Inflammatory macrophage treated with lipopolysaccharide for 4 hours (primary cell): ENCODE measurements at regions not wholly inside any gene's neighbourhood (a gene's known extent, or its start where the extent isn't known, plus 50 kb on each side); places are given as distances from the start of the nearest gene placed in this dataset.
A peak's percentile ranks its signal among the peaks of the same experiment; 100 is the strongest.

Source experiments
- DNase-seq: peaks from one replicate; pipeline ENCODE4 v3.0.0-alpha.2; 2020

DNA sequence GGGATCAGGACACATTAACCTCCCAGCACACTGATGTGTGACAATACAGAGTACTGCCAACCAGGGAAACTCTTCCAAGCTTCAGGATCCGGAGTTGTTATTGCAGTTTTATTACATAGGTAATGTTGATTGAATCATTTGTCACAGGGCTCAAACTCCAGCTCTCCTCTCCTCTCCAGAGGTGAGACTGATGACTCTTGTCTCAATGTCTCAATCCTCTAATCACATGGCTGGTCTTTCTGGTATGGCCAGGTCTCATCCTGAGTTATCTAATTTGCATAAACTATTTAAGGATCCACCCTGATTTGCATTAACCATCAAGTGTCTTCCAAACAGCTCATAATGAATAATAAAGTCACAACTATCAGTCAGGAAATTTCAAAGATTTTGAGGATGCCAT lies 522.6 kb upstream of the PCDH9 start:
- no peak for DNase-seq

DNA sequence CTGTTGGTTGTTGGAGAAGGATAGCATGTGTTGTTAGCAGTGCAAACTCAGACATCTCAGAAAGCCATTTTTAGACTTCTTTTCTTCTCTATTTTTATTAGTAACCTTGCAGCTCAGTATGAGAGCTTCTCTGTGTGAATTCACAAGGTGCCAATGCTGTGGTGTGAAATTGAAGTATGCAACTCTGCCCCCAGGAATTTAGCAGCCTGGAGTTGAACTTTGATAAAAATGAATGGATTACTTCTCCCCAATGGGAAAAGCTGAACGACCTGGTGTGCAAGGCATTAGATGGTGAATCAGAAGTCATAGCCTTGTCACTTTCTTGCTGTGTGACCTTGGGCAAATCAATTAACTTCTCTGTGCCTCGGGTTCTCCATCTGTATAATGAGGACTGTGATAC lies 512.3 kb upstream of the PCDH9 start:
- no peak for DNase-seq

DNA sequence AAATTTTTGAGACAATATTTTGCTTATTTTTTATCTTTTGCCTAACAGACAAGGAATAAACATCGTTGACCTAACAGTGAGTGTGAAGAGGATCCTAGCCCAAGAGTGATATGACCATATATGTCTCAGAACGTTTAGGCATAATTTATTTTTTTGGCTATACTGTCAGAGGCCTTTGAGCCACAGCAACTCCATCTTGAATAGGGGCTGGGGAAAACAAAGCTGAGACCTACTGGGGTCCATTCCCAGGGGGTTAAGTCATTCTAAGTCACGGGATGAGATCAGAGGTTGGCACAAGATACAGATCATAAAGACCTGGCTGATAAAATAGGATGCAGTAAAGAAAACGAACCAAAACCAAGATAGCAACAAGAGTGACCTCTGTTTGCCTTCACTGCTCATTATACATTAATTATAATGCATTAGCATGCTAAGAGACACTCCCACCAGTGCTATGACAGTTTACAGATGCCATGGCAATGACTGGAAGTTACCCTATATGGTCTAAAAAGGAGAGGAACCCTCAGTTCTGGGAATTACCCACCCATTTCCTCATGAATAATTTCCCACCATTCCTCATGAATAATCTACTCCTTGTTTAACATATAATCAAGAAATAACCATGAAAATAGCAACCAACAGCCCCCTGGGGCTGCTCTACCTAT lies 510.9 kb upstream of the PCDH9 start:
- DNase-seq, result no peak

DNA sequence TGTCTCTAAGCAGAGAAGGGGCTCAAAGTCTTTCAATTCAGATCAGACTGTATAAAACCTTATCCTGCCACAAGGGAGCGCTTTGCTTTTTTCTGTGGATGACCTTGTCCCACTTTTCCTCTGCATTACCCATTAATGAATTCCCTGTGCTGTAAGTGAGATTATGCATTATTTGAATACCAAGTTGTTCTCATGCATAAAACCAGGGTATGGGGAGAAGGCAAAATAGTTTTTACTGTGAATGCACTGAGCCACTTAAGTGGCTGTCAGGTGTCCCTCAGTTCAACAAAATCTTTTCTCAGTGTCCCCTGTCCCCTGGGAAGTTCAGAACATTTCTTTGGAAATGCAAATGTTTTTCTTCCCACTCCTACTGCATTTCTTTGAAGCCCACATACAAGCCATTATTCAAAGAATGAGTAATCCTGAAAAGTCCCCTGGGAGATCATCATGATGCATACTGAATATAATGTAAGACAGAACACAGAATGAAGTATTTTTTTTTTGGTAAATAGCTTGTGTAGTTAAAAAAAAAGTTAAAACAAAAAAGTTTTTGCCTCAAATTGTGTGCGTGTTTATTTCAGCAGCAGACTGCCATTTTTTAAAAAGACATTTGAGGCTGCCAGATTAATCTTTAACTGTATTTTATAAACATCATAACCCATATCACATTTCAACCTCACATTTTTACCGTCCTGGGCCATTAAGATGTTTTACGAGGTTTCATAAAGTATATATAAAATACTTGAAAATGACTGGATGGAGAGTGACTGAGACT lies 506.7 kb upstream of the PCDH9 start:
- no peak for DNase-seq

DNA sequence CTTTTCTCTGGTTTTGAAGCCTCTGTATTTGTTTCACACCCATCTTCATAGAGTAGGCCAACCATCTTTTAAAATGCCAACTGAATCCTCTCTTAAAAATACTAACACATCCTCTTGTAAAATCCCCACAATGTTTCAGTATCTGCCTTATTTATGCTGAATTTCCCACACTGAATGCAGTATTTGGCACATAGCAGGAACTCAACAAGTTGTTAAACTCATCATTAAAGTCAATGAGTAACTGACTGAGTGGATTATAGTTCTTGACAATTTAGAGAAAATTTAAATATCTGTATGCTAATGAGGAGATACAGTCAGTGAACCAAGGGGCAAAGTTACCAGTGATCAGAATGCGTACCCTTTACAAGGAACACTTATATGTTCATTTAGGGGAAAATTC lies 505.5 kb upstream of the PCDH9 start:
- no peak for DNase-seq

DNA sequence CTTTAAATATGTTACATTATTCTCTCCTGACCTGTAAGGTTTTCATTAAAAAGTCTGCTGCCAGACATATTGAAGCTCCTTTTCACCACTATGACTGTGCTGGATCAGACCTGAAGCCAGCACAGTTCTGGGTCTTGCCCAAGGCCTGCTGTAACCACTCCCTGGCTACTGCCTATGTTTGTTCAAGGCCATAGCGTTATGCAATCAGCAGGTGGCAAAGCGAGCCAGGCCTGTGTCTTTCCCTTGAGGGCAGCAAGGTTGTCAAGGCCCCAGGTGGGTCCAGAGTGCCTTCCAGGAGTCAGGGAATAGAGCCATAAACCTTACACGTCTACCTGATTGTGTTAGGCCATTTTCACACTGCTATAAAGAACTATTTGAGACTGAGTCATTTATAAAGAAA lies 496.8 kb upstream of the PCDH9 start:
- DNase-seq, result no peak

DNA sequence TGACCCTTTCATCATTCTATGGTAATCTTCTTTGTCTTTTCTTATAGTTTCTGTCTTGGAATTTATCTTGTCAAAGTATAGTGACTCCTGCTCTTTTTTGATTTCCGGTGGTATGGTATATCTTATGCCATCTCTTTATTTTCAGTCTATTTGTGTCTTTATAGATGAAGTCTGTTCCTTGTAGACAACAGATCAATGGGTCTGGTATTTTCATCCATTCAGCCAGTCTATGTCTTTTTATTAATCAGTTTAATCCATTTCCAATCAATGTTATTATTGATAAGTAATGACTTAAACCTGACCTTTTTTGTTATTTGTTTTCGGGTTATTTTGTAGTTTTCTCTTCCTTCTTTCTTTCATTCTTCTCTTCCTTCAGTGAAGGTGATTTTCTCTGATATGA lies 495.9 kb upstream of the PCDH9 start:
- no peak for DNase-seq

DNA sequence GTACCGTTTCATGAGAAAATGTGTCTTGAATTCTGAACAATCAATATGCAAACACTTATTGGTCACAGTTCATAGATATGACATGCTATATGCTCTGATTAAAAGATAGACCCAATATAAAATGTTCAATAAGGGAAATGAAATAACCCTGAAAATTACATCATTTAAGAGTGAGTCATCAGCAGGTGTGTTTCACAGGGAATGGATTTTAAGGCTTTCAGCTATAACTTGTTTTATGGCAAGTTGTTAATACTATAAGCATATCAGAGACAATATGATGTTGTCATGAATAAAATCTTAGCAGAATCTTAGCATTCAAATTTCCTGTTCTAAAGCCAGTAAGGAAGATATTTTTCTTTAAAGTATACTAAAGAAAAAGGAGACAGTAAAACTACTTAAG lies 483.4 kb upstream of the PCDH9 start:
- no peak for DNase-seq

DNA sequence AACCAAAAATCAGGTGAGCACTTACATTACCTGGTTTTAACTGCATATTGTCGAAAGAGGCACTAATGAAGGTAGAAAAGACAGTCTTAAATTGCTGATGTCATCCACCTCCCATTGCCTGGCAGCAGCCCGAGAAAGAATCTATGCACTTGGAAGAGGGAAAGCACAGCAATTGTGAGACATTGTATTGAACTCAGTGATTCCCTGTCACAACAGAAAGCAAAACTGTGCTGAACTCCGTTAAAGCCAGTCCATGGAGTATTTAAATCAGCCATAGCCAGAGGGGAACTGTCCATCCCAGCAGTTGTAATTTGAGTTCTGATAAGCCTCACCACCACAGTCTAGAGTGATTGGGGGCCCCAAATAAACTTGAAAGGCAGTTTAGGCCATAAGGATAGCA lies 466.6 kb upstream of the PCDH9 start:
- no peak for DNase-seq

DNA sequence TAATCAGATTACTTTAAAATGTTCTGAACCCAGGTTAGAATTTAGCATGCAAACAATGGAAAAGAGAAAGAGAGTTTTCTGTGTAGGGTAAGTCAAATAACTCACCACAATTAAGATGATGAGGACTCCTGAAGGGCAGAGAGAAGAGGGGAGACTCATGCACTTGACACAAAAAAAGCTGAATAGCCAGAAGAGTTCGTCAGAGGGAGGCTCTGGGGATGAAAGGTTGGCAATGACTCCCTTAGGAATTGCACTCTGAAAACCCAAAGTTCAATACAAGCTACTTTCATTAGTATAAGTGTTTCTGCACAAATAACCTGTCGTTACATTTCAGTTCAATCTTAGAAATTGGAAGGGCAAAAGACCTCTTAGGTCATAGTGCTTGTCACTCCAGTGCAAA lies 434.4 kb upstream of the PCDH9 start:
- DNase-seq, result no peak

DNA sequence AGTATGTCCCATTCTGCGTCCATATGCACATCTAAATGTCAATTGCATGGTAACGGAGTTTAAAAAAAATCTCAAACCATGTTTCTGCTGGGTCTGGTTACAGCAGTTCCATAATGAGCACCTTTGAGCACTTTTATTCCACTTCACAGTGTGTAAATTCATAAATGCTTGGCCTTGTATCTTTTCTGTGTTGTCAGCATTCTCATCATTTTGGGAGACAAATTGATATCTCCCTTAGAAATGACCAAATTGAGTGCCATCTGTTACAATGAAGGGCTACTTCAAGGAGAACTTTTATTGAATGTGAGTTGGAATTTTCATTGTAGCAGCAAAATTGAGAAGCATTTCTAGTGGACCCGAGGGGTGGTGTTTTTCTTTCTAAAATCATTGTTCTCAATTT lies 432.9 kb upstream of the PCDH9 start:
- DNase-seq, result no peak

DNA sequence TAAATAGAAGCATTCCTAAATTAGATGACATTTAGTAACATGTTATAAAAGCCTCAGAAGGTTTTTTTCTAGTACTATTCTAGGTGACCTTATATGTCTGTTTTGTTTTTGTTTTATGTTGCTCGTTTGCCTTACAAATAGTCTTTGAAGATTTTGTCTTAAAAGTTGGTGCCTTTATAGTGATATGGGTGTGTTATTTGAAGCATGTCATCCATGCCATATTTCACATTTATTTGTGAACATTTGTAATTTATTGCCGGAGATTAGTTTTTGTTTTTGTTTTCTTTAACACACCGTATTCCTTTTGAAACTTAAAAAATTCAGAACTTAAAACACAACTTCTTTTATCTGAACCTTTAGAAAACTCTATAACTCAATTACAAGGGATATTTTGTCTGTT lies 422.8 kb upstream of the PCDH9 start:
- DNase-seq, result no peak

DNA sequence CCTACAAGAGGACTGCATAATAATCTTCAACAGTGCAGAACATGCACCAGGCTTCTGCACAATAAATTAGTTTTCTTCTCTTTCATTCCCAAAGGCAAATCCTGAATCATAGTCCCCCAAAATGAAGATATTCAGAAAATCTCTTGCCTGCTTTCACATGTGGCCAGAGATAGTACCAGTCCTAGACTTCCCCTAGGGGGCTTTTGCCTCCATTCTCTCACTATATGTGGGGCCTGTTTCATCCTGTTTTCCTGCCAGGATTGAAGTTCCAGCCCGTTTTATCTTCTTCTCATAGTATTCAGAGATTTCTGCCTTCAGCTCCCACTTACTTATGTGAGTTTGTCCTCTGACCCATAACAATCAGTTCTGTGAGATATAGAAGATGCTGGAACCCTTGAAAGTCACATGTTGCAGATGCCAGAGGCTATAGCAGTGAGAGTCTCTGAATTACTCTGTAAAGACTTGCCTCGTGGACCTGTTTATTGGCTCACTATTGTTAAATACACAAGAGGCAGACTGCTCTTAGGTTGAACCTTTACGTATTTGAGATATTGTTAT lies 421.9 kb upstream of the PCDH9 start:
- no peak for DNase-seq

DNA sequence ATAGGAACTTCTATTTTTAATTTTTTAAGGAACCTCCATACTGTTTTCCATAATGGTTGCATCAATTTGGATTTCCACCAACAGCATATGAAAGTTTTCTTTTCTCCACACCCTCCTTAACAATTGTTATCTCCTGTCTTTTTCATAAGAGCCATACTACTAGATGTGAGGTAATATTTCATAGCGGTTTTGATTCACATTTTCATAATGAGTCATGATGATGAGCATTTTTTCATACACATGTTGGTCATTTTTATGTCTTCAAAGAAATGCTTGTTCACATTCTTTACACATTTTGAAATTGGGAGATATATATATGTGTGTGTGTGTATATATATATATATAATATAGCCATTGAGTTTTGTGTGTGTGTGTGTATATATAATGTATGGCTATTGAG lies 420.3 kb upstream of the PCDH9 start:
- DNase-seq, result peak; percentile 16

DNA sequence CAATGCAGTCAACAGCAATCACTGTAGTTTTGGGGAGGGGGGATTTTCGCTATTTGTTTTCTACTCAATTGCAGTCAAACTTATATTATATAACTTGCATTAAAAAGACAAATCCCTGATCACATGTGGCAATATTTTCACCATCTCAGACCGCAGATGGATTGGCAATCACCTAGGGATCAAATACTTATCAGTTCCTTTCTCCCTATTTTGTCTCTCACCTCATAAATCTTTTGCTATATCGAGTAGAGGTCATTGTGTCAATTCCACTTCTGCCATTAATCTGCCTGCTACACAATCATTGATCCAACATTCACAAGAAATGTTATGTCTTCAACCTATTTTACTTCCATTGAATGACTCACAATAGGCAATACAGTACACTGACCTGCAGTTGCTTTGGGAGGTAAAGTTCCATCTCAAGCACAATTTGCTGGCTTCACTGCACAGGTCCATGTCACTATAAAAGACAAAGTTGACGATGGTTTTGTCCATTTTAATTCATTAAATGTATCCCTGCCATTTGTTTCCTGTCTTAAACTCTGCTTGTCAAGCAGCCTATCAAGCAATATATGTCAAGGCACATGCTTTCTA lies 415.8 kb upstream of the PCDH9 start:
- DNase-seq, result no peak

DNA sequence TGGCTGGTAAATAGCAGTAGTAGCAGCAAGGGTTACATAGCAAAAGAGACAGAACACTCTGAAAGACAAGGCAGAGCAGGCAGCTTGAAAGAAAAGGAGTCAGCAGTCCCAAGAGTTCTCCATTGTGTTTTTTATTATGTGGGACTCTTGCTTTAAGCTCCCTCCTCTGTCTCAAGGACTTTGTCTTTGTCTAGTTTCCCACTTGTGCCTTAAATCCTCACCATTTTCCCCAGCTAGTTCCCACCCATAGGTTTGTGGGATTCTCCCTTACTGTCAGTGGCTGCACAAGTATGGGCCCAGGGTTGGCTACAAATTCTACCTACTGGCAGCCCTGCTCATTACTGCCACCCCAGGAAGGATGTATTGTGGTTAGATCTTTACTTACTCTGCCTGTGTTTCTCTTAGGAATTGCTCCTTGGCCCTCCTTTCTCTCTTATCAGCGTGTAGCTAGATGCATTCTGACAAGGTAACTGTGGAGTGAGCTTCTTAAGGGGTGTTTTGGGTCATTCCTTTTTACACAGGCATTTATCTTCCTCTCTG lies 413.4 kb upstream of the PCDH9 start:
- no peak for DNase-seq

DNA sequence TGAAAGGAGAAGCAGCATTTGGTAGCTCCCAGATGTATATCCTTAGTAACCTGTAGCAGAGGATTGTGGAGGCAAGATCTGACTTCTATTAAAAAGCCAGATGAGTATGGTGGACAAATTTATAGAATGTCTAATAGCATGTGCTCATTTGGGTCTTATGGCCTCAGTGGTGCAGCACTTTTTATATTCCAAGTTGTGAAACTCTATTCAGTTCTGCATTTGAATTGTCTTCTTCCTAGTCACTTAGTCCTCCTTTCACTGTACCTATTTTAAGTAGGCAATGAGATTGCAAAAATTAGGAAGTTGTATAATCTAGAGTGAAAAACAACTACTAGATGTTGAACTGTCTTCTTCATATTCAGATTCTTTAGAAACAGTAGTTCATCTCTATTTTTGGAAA lies 412.5 kb upstream of the PCDH9 start:
- peak; percentile 27 for DNase-seq

DNA sequence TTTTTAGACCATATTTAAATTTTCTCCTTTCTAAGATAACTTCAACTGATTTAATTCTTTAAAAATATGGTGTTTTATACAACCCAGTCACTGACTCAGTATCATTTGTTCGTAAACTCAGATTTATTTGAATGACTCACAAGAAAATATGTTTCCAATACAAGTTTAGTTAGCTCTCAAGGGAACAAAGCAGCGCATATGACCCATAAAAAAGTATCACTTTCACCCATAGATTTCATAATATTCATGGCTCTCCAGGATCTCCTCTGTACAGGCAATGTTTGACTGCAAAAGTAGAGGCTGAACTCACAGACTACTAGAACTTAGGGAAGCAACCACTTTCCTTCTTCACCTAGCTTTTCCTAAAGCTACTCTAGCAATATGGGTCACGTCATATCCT lies 405.6 kb upstream of the PCDH9 start:
- DNase-seq, result no peak

DNA sequence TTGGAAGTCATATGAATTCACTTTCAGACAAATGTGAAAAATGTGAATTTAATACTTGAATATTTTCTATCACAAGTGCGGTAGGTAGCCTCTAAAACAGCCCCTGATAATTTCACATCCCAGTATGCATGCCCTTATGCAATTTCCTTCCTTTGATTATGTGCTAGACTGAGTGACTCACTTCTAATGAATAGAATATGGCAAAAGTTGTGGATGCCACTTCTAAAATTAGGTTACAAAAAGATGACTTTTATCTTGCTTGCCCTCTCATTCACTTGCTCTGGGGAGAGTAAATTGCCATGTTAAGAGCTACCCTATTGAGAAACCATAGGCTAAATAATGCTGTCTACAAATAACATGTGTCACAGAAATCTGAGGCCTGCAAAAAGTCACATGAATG lies 402.5 kb upstream of the PCDH9 start:
- peak; percentile 44 for DNase-seq

DNA sequence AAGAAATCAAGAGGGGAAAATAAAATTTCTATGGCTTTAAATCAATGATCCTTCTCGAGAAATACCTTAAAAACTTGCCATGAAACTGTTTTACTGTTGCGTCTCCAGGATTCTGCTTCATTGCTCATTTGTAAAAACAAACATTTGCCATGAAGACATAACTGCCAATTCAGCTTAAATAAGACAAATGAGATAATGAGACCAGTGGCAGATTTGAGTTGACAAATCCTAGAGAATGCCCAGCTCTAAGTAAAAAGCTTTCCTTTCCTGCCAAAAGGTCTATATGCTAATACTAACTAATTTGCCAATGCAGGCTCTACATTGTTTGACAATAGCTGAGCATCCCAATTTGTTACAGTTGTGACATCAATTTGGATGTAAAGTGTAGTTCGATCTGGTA lies 400.5 kb upstream of the PCDH9 start:
- DNase-seq, result no peak

DNA sequence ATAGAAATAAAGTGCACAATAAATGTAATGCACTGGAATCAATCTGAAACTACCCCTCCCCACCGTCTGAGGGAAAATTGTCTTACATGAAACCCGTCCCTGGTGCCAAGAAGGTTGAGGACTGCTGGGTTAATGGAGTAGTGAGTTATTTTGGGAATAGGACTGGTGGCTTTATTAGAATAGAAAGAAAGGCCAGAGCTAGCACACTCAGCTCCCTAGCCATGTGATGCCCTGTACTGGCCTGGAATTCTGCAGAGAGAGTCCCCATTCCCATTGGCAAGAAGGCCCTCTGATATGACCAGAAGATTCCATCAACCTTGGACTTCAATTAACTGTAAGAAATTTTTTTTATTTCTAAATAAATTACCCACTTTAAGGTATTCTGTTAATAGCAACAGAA lies 393.5 kb upstream of the PCDH9 start:
- no peak for DNase-seq

DNA sequence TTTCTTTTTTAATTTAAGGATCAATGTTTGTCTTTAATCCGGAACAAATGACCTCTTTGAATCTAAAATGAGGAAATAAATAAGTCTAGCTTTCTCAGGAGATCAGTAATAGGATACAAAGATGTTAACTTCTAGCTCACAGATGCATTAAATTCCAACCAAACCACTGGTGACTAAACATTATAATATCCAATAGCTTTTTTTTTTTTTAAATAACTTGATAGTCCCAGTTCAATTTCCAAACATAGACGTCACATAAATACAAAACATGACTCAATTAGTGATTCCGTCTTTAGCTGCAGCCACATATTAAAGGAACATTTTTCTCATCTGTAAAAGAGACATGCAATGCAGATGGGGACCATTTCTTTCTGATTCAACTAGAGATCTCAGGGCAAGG lies 390.5 kb upstream of the PCDH9 start:
- DNase-seq, result no peak

DNA sequence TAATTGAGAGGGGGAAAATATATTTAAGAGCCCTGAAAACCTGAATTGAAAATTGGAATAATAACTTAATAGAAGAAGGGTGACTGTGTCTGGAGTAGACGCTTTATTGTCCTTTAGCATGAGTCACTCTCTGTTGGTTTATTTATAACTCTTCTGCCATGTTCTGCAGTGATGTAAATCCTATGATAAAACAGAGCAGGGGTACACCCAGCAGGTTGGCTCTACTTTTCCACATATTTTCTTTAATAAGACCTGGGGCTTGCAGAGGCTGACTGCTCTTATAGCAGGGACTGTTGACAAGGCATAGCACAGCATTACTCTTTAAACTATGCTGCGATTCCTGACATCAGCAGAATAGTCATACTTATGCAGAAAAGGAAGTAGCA lies 389.9 kb upstream of the PCDH9 start:
- DNase-seq, result peak; percentile 2
